Glutamatergic neuron (in vitro differentiated cells): ENCODE measurements at regions not wholly inside any gene's neighbourhood (a gene's known extent, or its start where the extent isn't known, plus 50 kb on each side); places are given as distances from the start of the nearest gene placed in this dataset.

Experiments used
- DNase-seq: peaks from one replicate; pipeline ENCODE4 v3.0.0; 2022
- H3K27ac Mint-ChIP-seq: one replicate; pipeline ENCODE4 v1.8.0; 2020; ENCODE audit warnings: mild to moderate bottlenecking, mixed read lengths, inconsistent platforms; ENCODE audit not compliant: unreplicated experiment
- H3K27me3 Mint-ChIP-seq: one replicate; pipeline ENCODE4 v1.8.0; 2020; ENCODE audit warnings: mild to moderate bottlenecking, moderate library complexity, mixed read lengths, inconsistent platforms; ENCODE audit not compliant: unreplicated experiment
- H3K36me3 Mint-ChIP-seq: one replicate; pipeline ENCODE4 v1.8.0; 2020; ENCODE audit warnings: mild to moderate bottlenecking, mixed read lengths, inconsistent platforms; ENCODE audit not compliant: unreplicated experiment
- H3K4me1 Mint-ChIP-seq: one replicate; pipeline ENCODE4 v1.8.0; 2020; ENCODE audit warnings: mild to moderate bottlenecking, low read depth, mixed read lengths, inconsistent platforms; ENCODE audit not compliant: unreplicated experiment
- H3K4me3 Mint-ChIP-seq: one replicate; pipeline ENCODE4 v1.8.0; 2020; ENCODE audit warnings: mild to moderate bottlenecking, mixed read lengths, inconsistent platforms; ENCODE audit not compliant: unreplicated experiment
- H3K9me3 Mint-ChIP-seq: one replicate; pipeline ENCODE4 v1.8.0; 2020; ENCODE audit warnings: mild to moderate bottlenecking, moderate library complexity, mixed read lengths, inconsistent platforms; ENCODE audit not compliant: unreplicated experiment
- CTCF ChIP-seq: fragments of 200-600 bp; sonication (generic); IDR thresholded peaks from one replicate; pipeline ENCODE4 v1.5.0; 2021; ENCODE audit not compliant: partially characterized antibody, unreplicated experiment

- H3K27me3 Mint-ChIP-seq, result no peaks in the 10 kb centered on the region
- no peak overlapping the region for H3K4me3 Mint-ChIP-seq
- H3K9me3 Mint-ChIP-seq, result no peaks in the 10 kb centered on the region
- no peaks in the 10 kb centered on the region for H3K36me3 Mint-ChIP-seq
- no peak for DNase-seq
- H3K4me1 Mint-ChIP-seq, result peaks cover 2% of the 10 kb centered on the region
- H3K27ac Mint-ChIP-seq, result no peak overlapping the region
- no peak for TF ChIP-seq CTCF
Observed at GRCh38 chr6:150666071-150666470, 66.4 kb downstream of the PLEKHG1 start.

GRCh38 chr6:150667359-150667758 lies 67.7 kb downstream of the PLEKHG1 start:
- TF ChIP-seq CTCF, result no peak
- no peaks in the 10 kb centered on the region for H3K9me3 Mint-ChIP-seq
- H3K4me3 Mint-ChIP-seq, result no peak overlapping the region
- H3K27ac Mint-ChIP-seq, result no peak overlapping the region
- no peaks in the 10 kb centered on the region for H3K36me3 Mint-ChIP-seq
- H3K27me3 Mint-ChIP-seq, result no peaks in the 10 kb centered on the region
- no peak for DNase-seq
- peaks cover 2% of the 10 kb centered on the region for H3K4me1 Mint-ChIP-seq

GRCh38 chr6:150667977-150668716 lies 68.5 kb downstream of the PLEKHG1 start:
- H3K36me3 Mint-ChIP-seq, result no peaks in the 10 kb centered on the region
- no peaks in the 10 kb centered on the region for H3K27me3 Mint-ChIP-seq
- H3K4me3 Mint-ChIP-seq, result no peak overlapping the region
- H3K4me1 Mint-ChIP-seq, result peaks cover 2% of the 10 kb centered on the region
- H3K9me3 Mint-ChIP-seq, result no peaks in the 10 kb centered on the region
- no peak overlapping the region for H3K27ac Mint-ChIP-seq
- no peak for TF ChIP-seq CTCF
- DNase-seq, result no peak

GRCh38 chr6:150668900-150669302 lies 69.2 kb downstream of the PLEKHG1 start:
- Mint-ChIP-seq H3K27ac (no peak overlapping the region), H3K9me3 (no peaks in the 10 kb centered on the region), H3K36me3 (no peaks in the 10 kb centered on the region), H3K4me3 (no peak overlapping the region), H3K4me1 (peaks cover 2% of the 10 kb centered on the region), H3K27me3 (no peaks in the 10 kb centered on the region)
- no peak for DNase-seq
- TF ChIP-seq CTCF, result no peak

- H3K36me3 Mint-ChIP-seq, result no peaks in the 10 kb centered on the region
- no peak for DNase-seq
- no peaks in the 10 kb centered on the region for H3K9me3 Mint-ChIP-seq
- peak; percentile 21 for TF ChIP-seq CTCF
- H3K27ac Mint-ChIP-seq, result no peak overlapping the region
- no peaks in the 10 kb centered on the region for H3K27me3 Mint-ChIP-seq
- H3K4me3 Mint-ChIP-seq, result no peak overlapping the region
- peaks cover 2% of the 10 kb centered on the region for H3K4me1 Mint-ChIP-seq
Observed at GRCh38 chr6:150670311-150670710, 70.6 kb downstream of the PLEKHG1 start.
